K562 (cell line): ENCODE measurements at regions not wholly inside any gene's neighbourhood (a gene's known extent, or its start where the extent isn't known, plus 50 kb on each side); places are given as distances from the start of the nearest gene placed in this dataset.

Source experiments
- ATAC-seq: fragments of 200-7000 bp; cut with Tn5 transposase; 3 replicates; pipeline ENCODE4 v1.9.1; 2020; ENCODE audit warnings: moderate library complexity
- BruUV-seq: library from RNA; stranded (reverse); fragments of 400-500 nt; replicated peaks from 2 replicates; lab custom pipeline; 2021; lab: Mats Ljungman, UMichigan
- CTCF ChIA-PET: fragments of 300-600 bp; formaldehyde crosslinking; extraction: SDS; loops from one replicate; lab custom pipeline; 2021; ENCODE audit warnings: low intra/inter-chr PET ratio; lab: Yijun Ruan, JAX
- POLR2A ChIA-PET: fragments of 300-600, 350-650 bp; sonication (Branson Sonifier 250); formaldehyde crosslinking; extraction: SDS; loops from one replicate; lab custom pipeline; 2021; ENCODE audit warnings: antibody characterized with exemption, inconsistent platforms; lab: Yijun Ruan, JAX
- DNase-seq, 4 experiments: peaks; one replicate each; pipeline versions ENCODE4 v3.0.0 to v3.0.0-alpha.2; 2011 to 2018; ENCODE audit warnings: low spot score in 3 of 4, mixed read lengths in 3 of 4; ENCODE audit errors: extremely low read depth in 1 of 4
- FAIRE-seq: peaks from 2 replicates; lab custom pipeline; 2011; peaks lifted over from hg19 to GRCh38; lab: Jason Lieb, UNC
- H2AFZ ChIP-seq: 2 replicates; pipeline ENCODE4 v1.6.0; 2011; ENCODE audit warnings: low read depth, low read length, control low read depth, inconsistent platforms
- H3K27ac ChIP-seq: fragments of 200-600 bp; 3 replicates; pipeline ENCODE4 v1.8.0; 2011; ENCODE audit warnings: low read depth, mild to moderate bottlenecking, control low read depth, inconsistent platforms, low read length, moderate library complexity, mixed read lengths; ENCODE audit errors: extremely low read depth
- H3K27me3 ChIP-seq, 2 experiments: fragments of 300-600 bp in 1 of 2; 2 replicates in 1 of 2; 3 replicates in 1 of 2; pipeline versions ENCODE4 v1.6.0 to v1.8.0; 2011; ENCODE audit warnings: inconsistent platforms in 2 of 2, low read length in 2 of 2, mild to moderate bottlenecking in 1 of 2, mixed read lengths in 1 of 2, moderate library complexity in 1 of 2; ENCODE audit not compliant: control insufficient read depth in 2 of 2, insufficient read depth in 2 of 2
- H3K36me3 ChIP-seq: fragments of 300-600 bp; 3 replicates; pipeline ENCODE4 v1.8.0; 2011; ENCODE audit warnings: mild to moderate bottlenecking, low read length, inconsistent platforms; ENCODE audit not compliant: control insufficient read depth, insufficient read depth
- H3K4me1 ChIP-seq, 2 experiments: fragments of 200-600 bp in 1 of 2; replicated peaks in 1 of 2; 2 replicates in 1 of 2; 3 replicates in 1 of 2; pipeline versions ENCODE4 v1.5.1 to v1.8.0; 2011; ENCODE audit warnings: inconsistent platforms in 2 of 2, low read length in 2 of 2, mild to moderate bottlenecking in 1 of 2, mixed read lengths in 1 of 2, moderate library complexity in 1 of 2; ENCODE audit not compliant: control insufficient read depth in 2 of 2, insufficient read depth in 2 of 2
- H3K4me2 ChIP-seq: 2 replicates; pipeline ENCODE4 v1.6.1; 2011; ENCODE audit warnings: low read length, control low read depth, inconsistent platforms, mixed read lengths; ENCODE audit not compliant: insufficient read depth
- H3K4me3 ChIP-seq: fragments of 200-600 bp; sonication (generic), shearing (Covaris generic); 2 replicates; pipeline ENCODE4 v1.5.1; 2016; ENCODE audit warnings: control low read depth, inconsistent platforms
- H3K79me2 ChIP-seq: fragments of 200-600 bp; 3 replicates; pipeline ENCODE4 v1.8.0; 2011; ENCODE audit warnings: low read length, inconsistent platforms; ENCODE audit not compliant: control insufficient read depth, insufficient read depth
- H3K9ac ChIP-seq, 2 experiments: 2 replicates each; pipeline versions ENCODE4 v1.6.0 to v1.6.1; 2011; ENCODE audit warnings: low read depth in 2 of 2, low read length in 2 of 2, control low read depth in 1 of 2, inconsistent platforms in 1 of 2, mild to moderate bottlenecking in 1 of 2, mixed read lengths in 1 of 2; ENCODE audit not compliant: insufficient read depth in 1 of 2
- H3K9me1 ChIP-seq: one replicate; pipeline ENCODE4 v1.6.0; 2011; ENCODE audit warnings: inconsistent platforms, mild to moderate bottlenecking, low read length, moderate library complexity; ENCODE audit not compliant: control insufficient read depth, insufficient read depth
- H3K9me3 ChIP-seq: replicated peaks from 2 replicates; pipeline ENCODE4 v1.5.1; 2011; ENCODE audit warnings: low read depth, low read length, inconsistent platforms; ENCODE audit not compliant: control insufficient read depth, insufficient read depth
- H4K20me1 ChIP-seq: replicated peaks from 2 replicates; pipeline ENCODE4 v1.6.1; 2011; ENCODE audit warnings: low read length, inconsistent platforms, mixed read lengths; ENCODE audit not compliant: control insufficient read depth, insufficient read depth
- AFF4 ChIP-seq: sonication (generic); formaldehyde crosslinking; IDR thresholded peaks from 2 replicates; pipeline ENCODE4 v1.8.0; 2023; ENCODE audit warnings: mild to moderate bottlenecking, missing genetic modification reagents
- DIDO1 ChIP-seq: fragments of 450-650 bp; IDR thresholded peaks from 2 replicates; pipeline ENCODE4 v1.6.1; 2016; ENCODE audit warnings: low read depth, missing biosample characterization, missing genetic modification characterization
- GTF2E2 ChIP-seq: fragments of 200-800 bp; sonication (Bioruptor generic); IDR thresholded peaks from 2 replicates; pipeline ENCODE4 v1.6.1; 2016; ENCODE audit warnings: missing genetic modification characterization, missing compliant biosample characterization
- KDM1A ChIP-seq, 2 experiments: fragments of 450-650 bp; IDR thresholded peaks; 2 replicates each; pipeline ENCODE4 v1.6.1; 2016; ENCODE audit warnings: mild to moderate bottlenecking in 2 of 2
- KHSRP ChIP-seq: fragments of 450-650 bp; IDR thresholded peaks from 2 replicates; pipeline ENCODE4 v1.6.1; 2017
- POLR2B ChIP-seq: fragments of 450-650 bp; IDR thresholded peaks from 2 replicates; pipeline ENCODE4 v1.6.1; 2018; ENCODE audit warnings: low read depth; ENCODE audit not compliant: partially characterized antibody
- RBM22 ChIP-seq: fragments of 200-400 bp; formaldehyde crosslinking; IDR thresholded peaks from 2 replicates; pipeline ENCODE4 v1.6.1; 2018; ENCODE audit warnings: low read length, low read depth; ENCODE audit not compliant: poor library complexity, severe bottlenecking
- WGBS: fragments of 100-300 bp; shearing (Covaris generic); methylation state at CpG from one replicate; pipeline ENCODE4 v1.1.6; 2016; ENCODE audit warnings: low coverage, mixed read lengths; ENCODE audit not compliant: insufficient coverage; ENCODE audit errors: missing lambda C conversion rate; 5-methylcytosine and 5-hydroxymethylcytosine counted together
- in situ Hi-C: fragments of 300-500 bp; cut with MboI; formaldehyde crosslinking; loops from 4 replicates; pipeline ENCODE4 v1.15.0; 2018; ENCODE audit warnings: inconsistent platforms, mixed read lengths
- intact Hi-C: fragments of 100-400 bp; cut with micrococcal nuclease; formaldehyde crosslinking; loops from 2 replicates; pipeline ENCODE4 v1.14.2; 2022
- TF ChIP-seq, protein P1 (sequence below): fragments of 250-450 bp; sonication (Bioruptor Pico); IDR thresholded peaks from 2 replicates; pipeline ENCODE4 v1.4.0; 2020; ENCODE audit warnings: mild to moderate bottlenecking, moderate library complexity, borderline replicate concordance
- TF ChIP-seq, protein P2 (sequence below): fragments of 450-650 bp; formaldehyde crosslinking; conservative IDR thresholded peaks from 2 replicates; pipeline ENCODE4 v1.4.0; 2022; ENCODE audit warnings: mild to moderate bottlenecking, missing genetic modification characterization

GRCh38 chr11:30174265-30175020 is 56.4 kb upstream of the FSHB start:
- H3K9ac ChIP-seq = no peak overlapping the region
- intact Hi-C loops (no loop called here), in situ Hi-C loops (no loop called here)
- no peaks in the 10 kb centered on the region for H3K36me3 ChIP-seq
- POLR2A ChIA-PET = no interaction called here
- WGBS = 0% methylated on average over 2 of the region's 2 CpGs
- no peak overlapping the region for H3K27ac ChIP-seq
- no peaks in the 10 kb centered on the region for H3K4me1 ChIP-seq
- no peaks in the 10 kb centered on the region for H3K27me3 ChIP-seq
- BruUV-seq = no TSS peak
- ATAC-seq (no peak), DNase-seq (no peak)
- H3K79me2 ChIP-seq = no peaks in the 10 kb centered on the region
- no peak overlapping the region for H3K4me2 ChIP-seq
- H3K4me3 ChIP-seq = no peak overlapping the region
- H4K20me1 ChIP-seq = no peaks in the 10 kb centered on the region
- H3K9me1 ChIP-seq = no peaks in the 10 kb centered on the region
- H2AFZ ChIP-seq = no peak overlapping the region
- TF ChIP-seq GTF2E2 (tag) (no peak), RBM22 (no peak), DIDO1 (no peak), AFF4 (no peak), KHSRP (no peak), POLR2B (no peak), KDM1A (IDR thresholded peaks at IDR 0.05) (no peak)
- TF ChIP-seq, protein P1, sequence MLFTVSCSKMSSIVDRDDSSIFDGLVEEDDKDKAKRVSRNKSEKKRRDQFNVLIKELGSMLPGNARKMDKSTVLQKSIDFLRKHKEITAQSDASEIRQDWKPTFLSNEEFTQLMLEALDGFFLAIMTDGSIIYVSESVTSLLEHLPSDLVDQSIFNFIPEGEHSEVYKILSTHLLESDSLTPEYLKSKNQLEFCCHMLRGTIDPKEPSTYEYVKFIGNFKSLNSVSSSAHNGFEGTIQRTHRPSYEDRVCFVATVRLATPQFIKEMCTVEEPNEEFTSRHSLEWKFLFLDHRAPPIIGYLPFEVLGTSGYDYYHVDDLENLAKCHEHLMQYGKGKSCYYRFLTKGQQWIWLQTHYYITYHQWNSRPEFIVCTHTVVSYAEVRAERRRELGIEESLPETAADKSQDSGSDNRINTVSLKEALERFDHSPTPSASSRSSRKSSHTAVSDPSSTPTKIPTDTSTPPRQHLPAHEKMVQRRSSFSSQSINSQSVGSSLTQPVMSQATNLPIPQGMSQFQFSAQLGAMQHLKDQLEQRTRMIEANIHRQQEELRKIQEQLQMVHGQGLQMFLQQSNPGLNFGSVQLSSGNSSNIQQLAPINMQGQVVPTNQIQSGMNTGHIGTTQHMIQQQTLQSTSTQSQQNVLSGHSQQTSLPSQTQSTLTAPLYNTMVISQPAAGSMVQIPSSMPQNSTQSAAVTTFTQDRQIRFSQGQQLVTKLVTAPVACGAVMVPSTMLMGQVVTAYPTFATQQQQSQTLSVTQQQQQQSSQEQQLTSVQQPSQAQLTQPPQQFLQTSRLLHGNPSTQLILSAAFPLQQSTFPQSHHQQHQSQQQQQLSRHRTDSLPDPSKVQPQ (CRISPR knock-in tag) = no peak
- TF ChIP-seq, protein P2, sequence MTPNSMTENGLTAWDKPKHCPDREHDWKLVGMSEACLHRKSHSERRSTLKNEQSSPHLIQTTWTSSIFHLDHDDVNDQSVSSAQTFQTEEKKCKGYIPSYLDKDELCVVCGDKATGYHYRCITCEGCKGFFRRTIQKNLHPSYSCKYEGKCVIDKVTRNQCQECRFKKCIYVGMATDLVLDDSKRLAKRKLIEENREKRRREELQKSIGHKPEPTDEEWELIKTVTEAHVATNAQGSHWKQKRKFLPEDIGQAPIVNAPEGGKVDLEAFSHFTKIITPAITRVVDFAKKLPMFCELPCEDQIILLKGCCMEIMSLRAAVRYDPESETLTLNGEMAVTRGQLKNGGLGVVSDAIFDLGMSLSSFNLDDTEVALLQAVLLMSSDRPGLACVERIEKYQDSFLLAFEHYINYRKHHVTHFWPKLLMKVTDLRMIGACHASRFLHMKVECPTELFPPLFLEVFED = no peak
- TF ChIP-seq, all 486 proteins: peak for 0
- H3K9me3 ChIP-seq = no peaks in the 10 kb centered on the region
- CTCF ChIA-PET = no interaction called here
- FAIRE-seq = no peak
